GM12872 (cell line): ENCODE measurements at regions not wholly inside any gene's neighbourhood (a gene's known extent, or its start where the extent isn't known, plus 50 kb on each side); places are given as distances from the start of the nearest gene placed in this dataset.

ENCODE experiments used
- TF ChIP-seq, protein P1 (sequence below): IDR thresholded peaks from 3 replicates; pipeline ENCODE4 v1.5.1; 2011; ENCODE audit warnings: low read depth, mild to moderate bottlenecking, low read length, moderate library complexity; ENCODE audit not compliant: insufficient read depth

DNA sequence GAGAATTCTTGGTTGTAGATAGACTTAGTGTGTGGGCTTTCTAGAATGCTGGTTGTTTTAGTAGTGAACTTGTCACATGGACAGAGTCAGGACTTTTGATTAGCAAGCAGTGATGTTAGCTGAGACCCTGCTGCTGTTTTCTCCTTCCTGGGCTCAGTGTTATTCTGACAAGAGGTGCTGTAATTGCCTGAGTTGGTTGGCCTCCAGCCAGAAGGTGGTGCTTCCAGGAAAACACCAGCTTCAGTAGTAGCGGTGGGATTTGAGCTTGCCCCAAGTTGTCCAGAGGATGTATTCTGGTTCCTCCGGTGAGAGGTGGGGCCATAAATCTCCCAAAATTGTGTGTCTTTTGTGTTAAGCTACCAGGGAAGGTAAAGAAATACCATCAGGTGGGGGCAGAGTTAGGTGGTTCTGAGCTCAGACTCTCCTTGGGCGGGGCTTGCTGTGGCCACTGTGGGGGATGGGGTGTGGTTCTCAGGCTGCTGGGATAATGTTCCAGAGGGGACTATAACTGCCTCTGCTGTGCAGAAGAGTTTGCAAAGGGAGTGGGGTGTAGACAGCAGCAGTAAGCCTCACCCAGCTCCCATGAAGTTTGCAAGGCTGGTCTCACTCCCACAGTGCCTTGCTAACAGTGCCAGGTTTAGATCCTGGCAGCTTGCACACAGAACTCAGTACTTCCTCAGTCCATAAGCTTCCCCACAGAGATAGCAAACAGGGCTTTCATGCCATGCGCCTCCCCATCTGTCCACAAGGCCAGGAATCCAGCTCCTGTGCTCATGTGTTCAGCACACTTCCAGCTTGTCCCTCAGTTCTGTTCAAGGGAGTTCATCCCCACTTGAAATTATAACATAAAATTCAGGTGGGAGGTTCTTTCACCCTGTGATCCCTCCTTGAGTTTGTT, 278.4 kb upstream of the PTCHD4 start:
- TF ChIP-seq, protein P1, sequence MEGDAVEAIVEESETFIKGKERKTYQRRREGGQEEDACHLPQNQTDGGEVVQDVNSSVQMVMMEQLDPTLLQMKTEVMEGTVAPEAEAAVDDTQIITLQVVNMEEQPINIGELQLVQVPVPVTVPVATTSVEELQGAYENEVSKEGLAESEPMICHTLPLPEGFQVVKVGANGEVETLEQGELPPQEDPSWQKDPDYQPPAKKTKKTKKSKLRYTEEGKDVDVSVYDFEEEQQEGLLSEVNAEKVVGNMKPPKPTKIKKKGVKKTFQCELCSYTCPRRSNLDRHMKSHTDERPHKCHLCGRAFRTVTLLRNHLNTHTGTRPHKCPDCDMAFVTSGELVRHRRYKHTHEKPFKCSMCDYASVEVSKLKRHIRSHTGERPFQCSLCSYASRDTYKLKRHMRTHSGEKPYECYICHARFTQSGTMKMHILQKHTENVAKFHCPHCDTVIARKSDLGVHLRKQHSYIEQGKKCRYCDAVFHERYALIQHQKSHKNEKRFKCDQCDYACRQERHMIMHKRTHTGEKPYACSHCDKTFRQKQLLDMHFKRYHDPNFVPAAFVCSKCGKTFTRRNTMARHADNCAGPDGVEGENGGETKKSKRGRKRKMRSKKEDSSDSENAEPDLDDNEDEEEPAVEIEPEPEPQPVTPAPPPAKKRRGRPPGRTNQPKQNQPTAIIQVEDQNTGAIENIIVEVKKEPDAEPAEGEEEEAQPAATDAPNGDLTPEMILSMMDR = no peak

DNA sequence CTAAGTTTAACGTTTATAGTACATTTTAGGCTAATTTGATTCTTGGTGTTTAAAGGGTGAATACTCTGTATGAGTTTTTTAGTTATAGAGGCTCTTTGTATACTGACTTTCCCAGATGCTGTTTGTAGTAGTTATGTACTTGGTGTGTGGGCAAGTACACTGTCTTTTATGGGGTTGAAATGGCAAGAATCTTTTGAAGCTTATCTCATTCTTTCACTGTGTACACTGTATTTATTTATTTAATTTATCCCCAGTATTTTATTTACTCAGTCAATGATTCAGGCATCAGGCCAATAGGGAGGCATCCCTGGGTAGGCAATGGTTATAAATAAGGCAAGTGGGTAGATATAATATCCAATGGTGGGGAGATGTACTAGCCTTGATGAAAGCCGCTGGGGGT, 277.0 kb upstream of the PTCHD4 start:
- TF ChIP-seq, protein P1 = no peak

DNA sequence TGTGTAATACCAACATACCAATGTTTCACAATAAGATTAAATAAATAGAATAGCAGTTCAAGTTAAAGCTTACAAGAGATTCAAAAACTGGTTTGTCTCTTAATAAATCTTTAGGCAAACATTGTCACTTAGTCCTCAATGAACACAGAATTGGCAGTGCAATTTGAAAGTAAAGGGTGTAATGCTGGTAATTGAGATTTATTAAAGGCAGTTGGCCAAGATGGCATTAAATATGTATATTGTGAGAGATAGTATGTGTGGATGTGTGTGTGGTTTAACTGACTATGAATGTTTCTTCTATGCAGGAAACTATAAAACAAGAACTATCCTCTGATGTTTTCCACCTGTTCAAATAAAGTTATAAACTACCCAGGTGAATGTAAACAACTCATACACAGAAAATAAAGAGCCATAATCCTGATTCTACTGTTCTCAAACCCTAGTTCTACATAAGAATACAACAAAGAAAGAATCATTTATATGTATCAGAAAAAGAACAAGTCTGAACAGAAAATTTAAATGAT, 267.9 kb upstream of the PTCHD4 start:
- TF ChIP-seq, protein P1 = no peak

DNA sequence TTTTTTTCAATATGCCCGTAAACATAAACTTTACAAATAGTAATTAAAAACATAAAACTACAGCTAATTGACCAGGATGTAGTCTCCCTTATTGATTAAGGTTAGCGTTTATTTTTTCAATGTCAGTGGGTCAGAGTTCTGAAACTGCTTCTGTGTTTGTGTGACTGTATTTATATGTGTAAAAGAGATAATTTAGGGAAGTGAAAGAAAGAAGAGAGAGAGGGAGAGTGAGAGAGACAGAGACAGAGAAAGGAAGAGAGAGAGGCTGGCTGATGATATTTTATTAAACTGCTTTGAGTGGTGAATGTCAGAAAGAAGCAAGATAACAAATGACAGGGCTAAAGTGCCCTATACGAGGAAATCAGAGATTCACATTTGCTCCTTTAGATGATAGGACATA, 266.1 kb upstream of the PTCHD4 start:
- TF ChIP-seq, protein P1 = no peak

DNA sequence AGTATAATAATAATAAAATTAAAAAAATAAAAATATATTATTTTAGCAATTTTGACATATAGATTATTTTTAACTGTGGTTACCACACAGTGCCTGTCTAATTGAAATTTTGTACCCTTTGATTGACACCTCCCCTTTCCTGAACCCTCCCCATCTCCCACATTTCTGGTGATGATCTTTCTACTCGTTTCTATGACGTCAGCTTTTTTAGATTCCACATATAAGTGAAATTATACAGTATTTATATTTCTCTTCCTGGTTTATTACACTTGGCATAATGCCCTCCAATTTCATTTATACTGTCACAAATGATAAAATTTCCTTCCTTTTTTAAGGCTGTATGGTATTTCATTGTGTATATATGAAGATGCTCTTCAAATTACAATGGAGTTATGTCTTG, 258.1 kb upstream of the PTCHD4 start:
- TF ChIP-seq, protein P1 = no peak

DNA sequence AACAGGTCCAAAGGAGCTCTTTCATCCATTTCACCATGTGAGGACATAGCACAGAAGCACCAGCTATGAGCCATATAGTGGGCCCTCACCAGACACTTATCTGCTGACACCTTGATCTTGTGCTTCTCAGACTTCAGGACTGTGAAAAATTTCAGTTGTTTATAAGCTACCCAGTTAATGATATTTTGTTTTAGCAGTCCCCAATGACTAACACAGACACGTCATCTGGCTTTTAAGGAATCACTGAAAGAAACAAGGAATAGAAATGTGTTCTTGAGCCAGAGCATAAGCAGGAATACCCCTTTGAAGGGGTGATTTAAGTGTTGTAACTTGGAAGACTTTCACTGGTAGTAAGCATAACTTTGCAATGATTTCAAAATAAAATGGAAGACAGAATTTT, 214.7 kb upstream of the PTCHD4 start:
- TF ChIP-seq, protein P1 = no peak

DNA sequence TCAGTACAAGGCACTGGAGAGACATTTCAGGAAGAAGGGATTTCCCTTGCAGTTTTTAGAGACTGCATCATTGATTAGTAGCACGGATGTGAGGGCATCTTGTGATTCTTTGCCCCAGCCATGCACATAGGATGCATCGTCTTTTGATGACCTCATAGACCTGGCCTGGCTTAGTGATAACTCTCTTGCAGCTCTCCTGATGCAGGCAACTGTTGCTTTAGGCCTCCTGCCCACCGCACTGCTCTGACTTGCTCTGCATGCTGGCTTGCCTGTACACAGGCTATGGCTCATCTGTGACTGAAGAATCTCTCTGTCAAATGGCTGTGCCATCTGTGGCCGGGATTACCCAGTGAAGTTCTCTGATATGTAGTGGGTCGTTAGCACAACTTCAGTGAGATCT, 207.7 kb upstream of the PTCHD4 start:
- TF ChIP-seq, protein P1 = no peak
